PC-9 (cell line): ENCODE measurements at regions not wholly inside any gene's neighbourhood (a gene's known extent, or its start where the extent isn't known, plus 50 kb on each side); places are given as distances from the start of the nearest gene placed in this dataset.

Experiments
- BruUV-seq: library from RNA; stranded (reverse); fragments of 400-500 nt; replicated peaks from 2 replicates; lab custom pipeline; 2021; lab: Mats Ljungman, UMichigan
- CTCF ChIA-PET: fragments of 300-600 bp; sonication (Branson Sonifier 250); formaldehyde crosslinking; loops from one replicate; lab custom pipeline; 2022; ENCODE audit warnings: antibody characterized with exemption; lab: Charles Lee
- POLR2A ChIA-PET: fragments of 300-600 bp; sonication (Branson Sonifier 250); formaldehyde crosslinking; loops from one replicate; lab custom pipeline; 2022; ENCODE audit warnings: antibody characterized with exemption; ENCODE audit not compliant: unreplicated experiment; lab: Charles Lee
- DNase-seq, 2 experiments: peaks; one replicate each; pipeline versions ENCODE4 v3.0.0 to v3.0.0-alpha.2; 2015 to 2022; ENCODE audit warnings: mixed read lengths in 1 of 2
- H2AFZ ChIP-seq: fragments of 200-600 bp; sonication (generic); 2 replicates; pipeline ENCODE4 v1.8.1; 2017; ENCODE audit warnings: antibody characterized with exemption
- H3F3A ChIP-seq: fragments of 200-600 bp; sonication (generic); 2 replicates; pipeline ENCODE4 v1.8.1; 2017; ENCODE audit warnings: antibody characterized with exemption, mild to moderate bottlenecking, low read depth; ENCODE audit not compliant: insufficient read depth
- H3K27ac ChIP-seq: fragments of 200-600 bp; sonication (generic); 2 replicates; pipeline ENCODE4 v1.6.1; 2016; ENCODE audit warnings: mixed run types
- H3K27me3 ChIP-seq: fragments of 200-600 bp; sonication (generic); 2 replicates; pipeline ENCODE4 v1.6.1; 2016; ENCODE audit warnings: low read depth, mixed run types; ENCODE audit not compliant: insufficient read depth
- H3K36me3 ChIP-seq: fragments of 200-600 bp; sonication (generic); 2 replicates; pipeline ENCODE4 v1.6.1; 2016; ENCODE audit warnings: low read depth, mixed run types
- H3K4me1 ChIP-seq: fragments of 200-600 bp; sonication (generic); replicated peaks from 2 replicates; pipeline ENCODE4 v1.6.1; 2016; ENCODE audit warnings: mixed run types; ENCODE audit not compliant: insufficient read depth
- H3K4me2 ChIP-seq: fragments of 200-600 bp; sonication (generic); 2 replicates; pipeline ENCODE4 v1.6.1; 2017; ENCODE audit warnings: mixed run types
- H3K4me3 ChIP-seq: fragments of 200-600 bp; sonication (generic); 2 replicates; pipeline ENCODE4 v1.6.1; 2016; ENCODE audit warnings: mixed run types
- H3K79me2 ChIP-seq: fragments of 200-600 bp; sonication (generic); 2 replicates; pipeline ENCODE4 v1.6.1; 2017; ENCODE audit warnings: low read depth, mixed run types
- H3K9me2 ChIP-seq: fragments of 200-600 bp; sonication (generic); 2 replicates; pipeline ENCODE4 v1.8.1; 2017; ENCODE audit warnings: mild to moderate bottlenecking; ENCODE audit not compliant: insufficient read depth
- H3K9me3 ChIP-seq: fragments of 200-600 bp; sonication (generic); 2 replicates; pipeline ENCODE4 v1.8.1; 2016; ENCODE audit warnings: low read depth; ENCODE audit not compliant: insufficient read depth
- H4K20me1 ChIP-seq: fragments of 200-600 bp; sonication (generic); 2 replicates; pipeline ENCODE4 v1.8.1; 2017; ENCODE audit not compliant: insufficient read depth
- EZH2 ChIP-seq: fragments of 200-600 bp; sonication (generic); IDR thresholded peaks from 2 replicates; pipeline ENCODE4 v1.8.0; 2017; ENCODE audit warnings: antibody characterized with exemption, low read depth
- intact Hi-C: fragments of 100-400 bp; cut with micrococcal nuclease; formaldehyde crosslinking; loops from one replicate; pipeline ENCODE4 v1.10.0; 2022; ENCODE audit not compliant: unreplicated experiment
- TF ChIP-seq, protein P1 (sequence below): fragments of 200-600 bp; sonication (generic); conservative IDR thresholded peaks from 2 replicates; pipeline ENCODE4 v1.6.1; 2017; ENCODE audit warnings: mixed run types, antibody characterized with exemption, mild to moderate bottlenecking, moderate library complexity

DNA sequence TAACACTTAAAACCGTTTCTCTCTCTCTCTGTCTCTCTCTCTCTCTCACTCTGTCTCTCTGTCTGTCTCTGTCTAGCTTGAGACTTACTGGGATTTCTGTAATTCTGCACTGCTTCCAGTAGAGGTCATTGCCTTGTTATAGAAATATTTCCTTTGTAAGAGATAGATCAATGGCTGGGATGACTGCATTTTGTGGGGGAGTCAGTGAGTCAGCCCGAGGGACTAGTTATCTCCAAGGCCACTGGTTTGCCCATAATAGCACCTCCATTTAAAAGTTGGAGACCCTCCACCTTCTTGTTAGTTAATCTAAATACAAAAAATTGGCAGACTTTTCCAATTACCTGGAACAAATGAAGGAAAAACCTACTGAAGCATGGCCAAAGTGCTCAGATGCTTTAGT is 547.2 kb downstream of the LRRC70 start:
- Histone ChIP-seq H3K9me2 (no peaks in the 10 kb centered on the region), H3K9me3 (no peaks in the 10 kb centered on the region), H3K4me3 (no peak overlapping the region), H3K4me2 (no peak overlapping the region), H4K20me1 (no peaks in the 10 kb centered on the region), H2AFZ (no peak overlapping the region), H3F3A (no peaks in the 10 kb centered on the region), H3K27me3 (no peaks in the 10 kb centered on the region), H3K36me3 (no peaks in the 10 kb centered on the region), H3K79me2 (no peaks in the 10 kb centered on the region), H3K27ac (no peak overlapping the region), H3K4me1 (no peaks in the 10 kb centered on the region)
- CTCF ChIA-PET = no interaction called here
- no peak for DNase-seq
- TF ChIP-seq, protein P1, sequence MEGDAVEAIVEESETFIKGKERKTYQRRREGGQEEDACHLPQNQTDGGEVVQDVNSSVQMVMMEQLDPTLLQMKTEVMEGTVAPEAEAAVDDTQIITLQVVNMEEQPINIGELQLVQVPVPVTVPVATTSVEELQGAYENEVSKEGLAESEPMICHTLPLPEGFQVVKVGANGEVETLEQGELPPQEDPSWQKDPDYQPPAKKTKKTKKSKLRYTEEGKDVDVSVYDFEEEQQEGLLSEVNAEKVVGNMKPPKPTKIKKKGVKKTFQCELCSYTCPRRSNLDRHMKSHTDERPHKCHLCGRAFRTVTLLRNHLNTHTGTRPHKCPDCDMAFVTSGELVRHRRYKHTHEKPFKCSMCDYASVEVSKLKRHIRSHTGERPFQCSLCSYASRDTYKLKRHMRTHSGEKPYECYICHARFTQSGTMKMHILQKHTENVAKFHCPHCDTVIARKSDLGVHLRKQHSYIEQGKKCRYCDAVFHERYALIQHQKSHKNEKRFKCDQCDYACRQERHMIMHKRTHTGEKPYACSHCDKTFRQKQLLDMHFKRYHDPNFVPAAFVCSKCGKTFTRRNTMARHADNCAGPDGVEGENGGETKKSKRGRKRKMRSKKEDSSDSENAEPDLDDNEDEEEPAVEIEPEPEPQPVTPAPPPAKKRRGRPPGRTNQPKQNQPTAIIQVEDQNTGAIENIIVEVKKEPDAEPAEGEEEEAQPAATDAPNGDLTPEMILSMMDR = peak; percentile 49; the same call in 1 of the 2 replicates
- no peak for TF ChIP-seq EZH2
- BruUV-seq = no TSS peak
- POLR2A ChIA-PET = interaction anchor here (0.7 kb wide), 1 partner anchor 12 kb away, joined by 8 read pairs; no protein-coding TSS in a partner anchor
- intact Hi-C loops = no loop called here

DNA sequence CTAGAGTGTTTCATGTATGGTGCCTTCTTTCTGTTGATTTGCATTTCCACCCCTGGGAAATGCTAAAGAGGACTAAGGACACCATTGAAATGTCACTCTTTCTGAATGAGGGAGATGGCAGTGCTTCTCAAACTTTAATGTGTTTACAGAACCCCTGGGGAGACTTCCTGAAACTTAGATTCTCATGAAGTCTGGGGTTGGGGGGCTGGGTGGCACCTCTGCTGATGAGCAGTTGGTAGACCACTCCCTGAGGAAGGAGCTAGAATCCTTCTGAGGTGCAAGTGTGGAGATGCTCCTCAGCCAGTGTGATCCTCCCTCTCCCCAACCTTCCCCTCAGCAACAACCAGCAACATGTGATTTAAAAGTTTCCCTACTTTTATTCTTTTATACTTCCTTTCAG is 546.8 kb downstream of the LRRC70 start:
- BruUV-seq = no TSS peak

DNA sequence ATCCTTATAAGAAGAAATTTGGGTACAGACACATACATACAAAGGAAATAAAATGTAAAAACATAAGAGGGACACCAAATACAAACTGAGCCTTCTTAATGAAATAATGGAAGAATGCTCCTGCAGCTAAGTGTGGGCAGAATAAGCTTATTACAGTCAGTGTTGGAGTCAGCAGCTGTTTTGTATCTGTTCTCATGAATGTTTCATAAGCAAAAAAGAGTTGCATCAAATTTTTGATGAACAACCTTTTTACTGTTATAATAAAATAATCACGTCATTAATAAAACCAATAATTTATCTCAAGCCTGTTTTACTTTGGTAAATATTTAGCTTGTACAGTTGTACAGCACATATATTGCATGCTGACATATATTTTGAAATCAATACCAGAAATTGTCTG is 545.6 kb downstream of the LRRC70 start:
- H3K4me3 ChIP-seq = no peak overlapping the region
- no peaks in the 10 kb centered on the region for H4K20me1 ChIP-seq
- no peaks in the 10 kb centered on the region for H3K4me1 ChIP-seq
- no peaks in the 10 kb centered on the region for H3F3A ChIP-seq
- no peaks in the 10 kb centered on the region for H3K9me2 ChIP-seq
- ChIA-PET CTCF (interaction anchor here (0.6 kb wide), 1 partner anchor 203 kb away, joined by 3 read pairs; no protein-coding TSS in a partner anchor), POLR2A (no interaction called here)
- H3K27me3 ChIP-seq = no peaks in the 10 kb centered on the region
- no peaks in the 10 kb centered on the region for H3K36me3 ChIP-seq
- H3K9me3 ChIP-seq = no peaks in the 10 kb centered on the region
- no peak overlapping the region for H3K27ac ChIP-seq
- no peak overlapping the region for H3K4me2 ChIP-seq
- no TSS peak for BruUV-seq
- no peak for TF ChIP-seq EZH2
- TF ChIP-seq, protein P1 = no peak
- H2AFZ ChIP-seq = no peak overlapping the region
- no peak for DNase-seq
- intact Hi-C loops = no loop called here
- H3K79me2 ChIP-seq = no peaks in the 10 kb centered on the region

More for the DNA sequence above, 546.8 kb downstream of the LRRC70 start:
- H3K9me3 ChIP-seq = no peaks in the 10 kb centered on the region
- intact Hi-C loops = no loop called here
- POLR2A ChIA-PET = interaction anchor here (0.7 kb wide), 1 partner anchor 13 kb away, joined by 8 read pairs; no protein-coding TSS in a partner anchor
- no peaks in the 10 kb centered on the region for H3K36me3 ChIP-seq
- H3K79me2 ChIP-seq = no peaks in the 10 kb centered on the region
- DNase-seq = no peak
- no peak overlapping the region for H2AFZ ChIP-seq
- no peak overlapping the region for H3K4me3 ChIP-seq
- H3K27me3 ChIP-seq = no peaks in the 10 kb centered on the region
- CTCF ChIA-PET = no interaction called here
- no peak for TF ChIP-seq EZH2
- TF ChIP-seq, protein P1 = no peak
- H3F3A ChIP-seq = no peaks in the 10 kb centered on the region
- no peaks in the 10 kb centered on the region for H3K9me2 ChIP-seq
- H3K4me2 ChIP-seq = no peak overlapping the region
- no peaks in the 10 kb centered on the region for H3K4me1 ChIP-seq
- H4K20me1 ChIP-seq = no peaks in the 10 kb centered on the region
- H3K27ac ChIP-seq = no peak overlapping the region
